IMR-90 (cell line): ENCODE measurements at regions not wholly inside any gene's neighbourhood (a gene's known extent, or its start where the extent isn't known, plus 50 kb on each side); places are given as distances from the start of the nearest gene placed in this dataset.

Experiments used
- ATAC-seq: fragments of 200-7000 bp; cut with Tn5 transposase; 2 replicates; pipeline ENCODE4 v1.9.1; 2020; ENCODE audit warnings: low read depth, mild to moderate bottlenecking, moderate library complexity
- BruUV-seq: library from RNA; stranded (reverse); fragments of 400-500 nt; replicated peaks from 2 replicates; lab custom pipeline; 2021; lab: Mats Ljungman, UMichigan
- CTCF ChIA-PET: fragments of 300-600 bp; formaldehyde crosslinking; extraction: SDS; loops from one replicate; lab custom pipeline; 2021; ENCODE audit warnings: antibody characterized with exemption; lab: Yijun Ruan, JAX
- POLR2A ChIA-PET: fragments of 300-600 bp; sonication (Branson Sonifier 250); formaldehyde crosslinking; loops from one replicate; lab custom pipeline; 2022; ENCODE audit warnings: antibody characterized with exemption; ENCODE audit not compliant: unreplicated experiment; lab: Charles Lee
- DNase-seq: peaks from one replicate; pipeline ENCODE4 v3.0.0; 2013
- H2AFZ ChIP-seq: replicated peaks from 2 replicates; pipeline ENCODE3; 2013; ENCODE audit warnings: low read length, mild to moderate bottlenecking; ENCODE audit not compliant: poor library complexity
- H2AK5ac ChIP-seq: 2 replicates; pipeline ENCODE4 v1.6.1; 2013; ENCODE audit warnings: low read depth, low read length, inconsistent platforms
- H2AK9ac ChIP-seq: replicated peaks from 2 replicates; pipeline ENCODE3; 2013; ENCODE audit warnings: mild to moderate bottlenecking, low read depth, low read length, moderate library complexity; ENCODE audit not compliant: poor library complexity
- H2BK120ac ChIP-seq: 2 replicates; pipeline ENCODE4 v1.6.1; 2013; ENCODE audit warnings: low read depth, low read length, inconsistent platforms
- H2BK15ac ChIP-seq: 3 replicates; pipeline ENCODE4 v1.6.1; 2013; ENCODE audit warnings: low read depth, low read length, inconsistent platforms
- H2BK20ac ChIP-seq: 2 replicates; pipeline ENCODE4 v1.6.1; 2013; ENCODE audit warnings: low read depth, mild to moderate bottlenecking, inconsistent platforms, low read length, moderate library complexity
- H2BK5ac ChIP-seq: 2 replicates; pipeline ENCODE4 v1.6.1; 2013; ENCODE audit warnings: mild to moderate bottlenecking, low read depth, low read length, inconsistent platforms; ENCODE audit not compliant: poor library complexity, severe bottlenecking
- H3K14ac ChIP-seq: replicated peaks from 2 replicates; pipeline ENCODE4 v1.6.1; 2013; ENCODE audit warnings: low read depth, low read length, inconsistent platforms
- H3K18ac ChIP-seq: 2 replicates; pipeline ENCODE4 v1.6.1; 2013; ENCODE audit warnings: low read depth, low read length, control low read depth
- H3K23ac ChIP-seq: 2 replicates; pipeline ENCODE4 v1.6.1; 2013; ENCODE audit warnings: low read depth, low read length, inconsistent platforms
- H3K27ac ChIP-seq: 2 replicates; pipeline ENCODE4 v1.5.1; 2013; ENCODE audit warnings: mild to moderate bottlenecking, control low read depth, low read length; ENCODE audit not compliant: insufficient read depth
- H3K27me3 ChIP-seq: 2 replicates; pipeline ENCODE4 v1.6.1; 2013; ENCODE audit warnings: low read length; ENCODE audit not compliant: control insufficient read depth, insufficient read depth
- H3K36me3 ChIP-seq: 2 replicates; pipeline ENCODE4 v1.6.1; 2013; ENCODE audit warnings: low read length, mixed read lengths; ENCODE audit not compliant: control insufficient read depth, insufficient read depth
- H3K4ac ChIP-seq: 2 replicates; pipeline ENCODE4 v1.6.1; 2013; ENCODE audit warnings: low read depth, low read length, inconsistent platforms
- H3K4me1 ChIP-seq: 2 replicates; pipeline ENCODE4 v1.6.1; 2013; ENCODE audit warnings: low read length, mixed read lengths; ENCODE audit not compliant: control insufficient read depth, insufficient read depth
- H3K4me2 ChIP-seq: 2 replicates; pipeline ENCODE4 v1.6.1; 2013; ENCODE audit warnings: low read depth, mild to moderate bottlenecking, control low read depth, low read length, moderate library complexity
- H3K4me3 ChIP-seq: 2 replicates; pipeline ENCODE4 v1.5.1; 2013; ENCODE audit warnings: low read depth, mild to moderate bottlenecking, control low read depth, low read length, moderate library complexity; ENCODE audit not compliant: insufficient read depth
- H3K56ac ChIP-seq: 2 replicates; pipeline ENCODE4 v1.6.1; 2013; ENCODE audit warnings: low read length, inconsistent platforms; ENCODE audit not compliant: insufficient read depth; ENCODE audit errors: extremely low read depth
- H3K79me1 ChIP-seq, 2 experiments: 2 replicates each; pipeline ENCODE4 v1.6.1; 2013; ENCODE audit warnings: low read length in 2 of 2, inconsistent platforms in 1 of 2, low read depth in 1 of 2
- H3K9ac ChIP-seq: 2 replicates; pipeline ENCODE4 v1.6.1; 2013; ENCODE audit warnings: low read depth, low read length, control low read depth
- H3K9me1 ChIP-seq: 2 replicates; pipeline ENCODE4 v1.6.1; 2013; ENCODE audit warnings: low read length, inconsistent platforms; ENCODE audit not compliant: insufficient read depth
- H3K9me3 ChIP-seq: 2 replicates; pipeline ENCODE4 v1.6.1; 2013; ENCODE audit warnings: low read length; ENCODE audit not compliant: control insufficient read depth, insufficient read depth
- H4K20me1 ChIP-seq: 2 replicates; pipeline ENCODE4 v1.6.1; 2013; ENCODE audit warnings: low read length, inconsistent platforms; ENCODE audit not compliant: insufficient read depth
- H4K5ac ChIP-seq: 2 replicates; pipeline ENCODE4 v1.6.1; 2013; ENCODE audit warnings: mild to moderate bottlenecking, low read depth, low read length, control low read depth
- H4K8ac ChIP-seq, 2 experiments: 2 replicates each; pipeline ENCODE4 v1.6.1; 2013; ENCODE audit warnings: low read depth in 2 of 2, low read length in 2 of 2, control low read depth in 1 of 2, inconsistent platforms in 1 of 2
- H4K91ac ChIP-seq: 2 replicates; pipeline ENCODE4 v1.6.1; 2013; ENCODE audit warnings: low read depth, low read length, inconsistent platforms; ENCODE audit not compliant: insufficient read depth
- BHLHE40 ChIP-seq: fragments of 150-350 bp; IDR thresholded peaks from 2 replicates; pipeline ENCODE4 v1.6.1; 2016; ENCODE audit warnings: mild to moderate bottlenecking, low read depth, low read length
- CEBPB ChIP-seq: IDR thresholded peaks from 2 replicates; pipeline ENCODE4 v1.6.1; 2012; ENCODE audit warnings: low read depth, low read length, improper control_type of control experiment
- CHD1 ChIP-seq: IDR thresholded peaks from 2 replicates; pipeline ENCODE4 v1.6.1; 2012; ENCODE audit warnings: low read depth, low read length, improper control_type of control experiment
- ELK1 ChIP-seq: fragments of 150-350 bp; IDR thresholded peaks from 2 replicates; pipeline ENCODE4 v1.6.1; 2016; ENCODE audit warnings: low read depth, mild to moderate bottlenecking, low read length, moderate library complexity, borderline replicate concordance
- FOS ChIP-seq: fragments of 150-350 bp; IDR thresholded peaks from 2 replicates; pipeline ENCODE4 v1.6.1; 2016; ENCODE audit warnings: low read depth, low read length
- MAFK ChIP-seq: IDR thresholded peaks from 2 replicates; pipeline ENCODE4 v1.6.1; 2012; ENCODE audit warnings: low read depth, low read length, improper control_type of control experiment
- NFE2L2 ChIP-seq: fragments of 150-350 bp; IDR thresholded peaks from 2 replicates; pipeline ENCODE4 v1.6.1; 2016; ENCODE audit warnings: low read depth, mild to moderate bottlenecking, low read length
- RAD21 ChIP-seq: IDR thresholded peaks from 2 replicates; pipeline ENCODE4 v1.6.1; 2012; ENCODE audit warnings: low read length, improper control_type of control experiment
- RCOR1 ChIP-seq: IDR thresholded peaks from 2 replicates; pipeline ENCODE4 v1.6.1; 2012; ENCODE audit warnings: mild to moderate bottlenecking, low read length, improper control_type of control experiment; ENCODE audit not compliant: insufficient replicate concordance
- RFX5 ChIP-seq: IDR thresholded peaks from 2 replicates; pipeline ENCODE4 v1.8.0; 2012; ENCODE audit warnings: low read depth, mild to moderate bottlenecking, low read length, moderate library complexity
- SMC3 ChIP-seq: fragments of 150-350 bp; IDR thresholded peaks from 2 replicates; pipeline ENCODE4 v1.6.1; 2016; ENCODE audit warnings: low read depth, mild to moderate bottlenecking, antibody characterized with exemption, low read length, moderate library complexity
- WGBS, 2 experiments: methylation state at CpG; one replicate each; pipeline versions ENCODE4 v1.1.5 to v1.1.7; 2013; ENCODE audit warnings: missing lambda C conversion rate in 2 of 2; ENCODE audit not compliant: insufficient read length in 1 of 2; ENCODE audit errors: extremely low coverage in 2 of 2; 5-methylcytosine and 5-hydroxymethylcytosine counted together
- dilution Hi-C: fragments of 300-500 bp; cut with HindIII; formaldehyde crosslinking; loops from one replicate; pipeline ENCODE4 v1.14.3; 2018; ENCODE audit warnings: low sequenced_read_pairs; ENCODE audit not compliant: unreplicated experiment
- in situ Hi-C: fragments of 300-500 bp; cut with MboI; formaldehyde crosslinking; loops from 3 replicates; pipeline ENCODE4 v1.14.3; 2019; ENCODE audit warnings: low sequenced_read_pairs, inconsistent platforms, mixed read lengths
- intact Hi-C: fragments of 100-400 bp; cut with micrococcal nuclease; formaldehyde crosslinking; loops from 2 replicates; pipeline ENCODE4 v1.10.0; 2022

GRCh38 chr9:97132865-97133264 is 93.9 kb upstream of the CTSV start:
- H3K9ac ChIP-seq, result no peak overlapping the region
- H3K4me2 ChIP-seq, result no peak overlapping the region
- no peak overlapping the region for H3K18ac ChIP-seq
- dilution Hi-C loops (no loop called here), in situ Hi-C loops (no loop called here), intact Hi-C loops (no loop called here)
- no peak overlapping the region for H3K4ac ChIP-seq
- H3K4me3 ChIP-seq, result no peak overlapping the region
- no peak overlapping the region for H4K5ac ChIP-seq
- POLR2A ChIA-PET, result no interaction called here
- 0% methylated on average over 1 of the region's 2 CpGs; no CpG with 5 or more reads in 1 of the 2 experiments for WGBS, 2 experiments
- H3K27ac ChIP-seq, result no peak overlapping the region
- no peak overlapping the region for H4K91ac ChIP-seq
- no peak overlapping the region for H2AFZ ChIP-seq
- no peak overlapping the region for H2BK5ac ChIP-seq
- H2BK120ac ChIP-seq, result no peak overlapping the region
- H3K9me3 ChIP-seq, result no peaks in the 10 kb centered on the region
- H4K20me1 ChIP-seq, result no peaks in the 10 kb centered on the region
- H2BK20ac ChIP-seq, result no peak overlapping the region
- TF ChIP-seq ELK1 (no peak), BHLHE40 (no peak), CEBPB (no peak), CHD1 (no peak), RCOR1 (no peak), MAFK (no peak), NFE2L2 (no peak), FOS (no peak), RFX5 (no peak), RAD21 (no peak), SMC3 (no peak)
- H3K4me1 ChIP-seq, result no peaks in the 10 kb centered on the region
- no peak overlapping the region for H2BK15ac ChIP-seq
- H3K9me1 ChIP-seq, result no peaks in the 10 kb centered on the region
- H3K79me1 ChIP-seq, result no peaks in the 10 kb centered on the region
- H3K23ac ChIP-seq, result no peak overlapping the region
- H2AK9ac ChIP-seq, result no peak overlapping the region
- H4K8ac ChIP-seq, result no peak overlapping the region
- no TSS peak for BruUV-seq
- no peak overlapping the region for H2AK5ac ChIP-seq
- no peak for DNase-seq
- no peak overlapping the region for H3K14ac ChIP-seq
- H3K27me3 ChIP-seq, result no peaks in the 10 kb centered on the region
- ATAC-seq, result no peak
- H3K36me3 ChIP-seq, result no peaks in the 10 kb centered on the region
- CTCF ChIA-PET, result no interaction called here
- H3K56ac ChIP-seq, result no peak overlapping the region
